ENCODE measurements at regions not wholly inside any gene's neighbourhood (a gene's known extent, or its start where the extent isn't known, plus 50 kb on each side); places are given as distances from the start of the nearest gene placed in this dataset.

DNA sequence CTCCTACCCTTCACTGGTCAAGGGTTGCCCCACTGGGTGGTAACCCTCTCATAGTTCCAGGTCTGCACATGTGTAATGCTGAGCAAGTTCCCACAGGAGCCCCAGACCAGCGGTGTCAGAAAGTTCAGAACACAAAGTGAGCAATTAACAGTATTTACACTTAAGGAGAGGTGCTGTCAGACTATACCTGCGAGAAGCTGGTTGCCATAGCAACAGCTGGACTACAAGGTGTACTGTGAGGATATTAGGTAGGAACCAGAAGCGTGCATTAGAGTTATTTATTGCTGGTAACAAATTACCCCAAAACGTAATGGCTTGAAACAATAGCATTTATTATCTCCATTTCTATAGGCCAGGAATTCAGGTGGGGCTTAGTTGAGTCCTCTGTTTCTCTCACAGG, 317.0 kb upstream of the RPS23 start:
- H2AFZ ChIP-seq = no peak overlapping the region
- H3K4me2 ChIP-seq (ENCODE audit: low read length) = no peak overlapping the region
- H3K27me3 ChIP-seq (ENCODE audit: control insufficient read depth, insufficient read depth, low read length) = no peaks in the 10 kb centered on the region
- H3K9ac ChIP-seq = no peak overlapping the region
- H3K36me3 ChIP-seq (ENCODE audit: control insufficient read depth, insufficient read depth, low read length) = no peaks in the 10 kb centered on the region
- TF ChIP-seq, protein P1, sequence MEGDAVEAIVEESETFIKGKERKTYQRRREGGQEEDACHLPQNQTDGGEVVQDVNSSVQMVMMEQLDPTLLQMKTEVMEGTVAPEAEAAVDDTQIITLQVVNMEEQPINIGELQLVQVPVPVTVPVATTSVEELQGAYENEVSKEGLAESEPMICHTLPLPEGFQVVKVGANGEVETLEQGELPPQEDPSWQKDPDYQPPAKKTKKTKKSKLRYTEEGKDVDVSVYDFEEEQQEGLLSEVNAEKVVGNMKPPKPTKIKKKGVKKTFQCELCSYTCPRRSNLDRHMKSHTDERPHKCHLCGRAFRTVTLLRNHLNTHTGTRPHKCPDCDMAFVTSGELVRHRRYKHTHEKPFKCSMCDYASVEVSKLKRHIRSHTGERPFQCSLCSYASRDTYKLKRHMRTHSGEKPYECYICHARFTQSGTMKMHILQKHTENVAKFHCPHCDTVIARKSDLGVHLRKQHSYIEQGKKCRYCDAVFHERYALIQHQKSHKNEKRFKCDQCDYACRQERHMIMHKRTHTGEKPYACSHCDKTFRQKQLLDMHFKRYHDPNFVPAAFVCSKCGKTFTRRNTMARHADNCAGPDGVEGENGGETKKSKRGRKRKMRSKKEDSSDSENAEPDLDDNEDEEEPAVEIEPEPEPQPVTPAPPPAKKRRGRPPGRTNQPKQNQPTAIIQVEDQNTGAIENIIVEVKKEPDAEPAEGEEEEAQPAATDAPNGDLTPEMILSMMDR (IDR thresholded peaks at IDR 0.05) = no peak
- no peaks in the 10 kb centered on the region for H3K9me3 ChIP-seq (ENCODE audit: control insufficient read depth, low read length)
- H3K4me3 ChIP-seq (ENCODE audit: low read depth, low read length) = no peak overlapping the region
- H3K27ac ChIP-seq = no peak overlapping the region
- no peaks in the 10 kb centered on the region for H3K4me1 ChIP-seq
- H3K79me2 ChIP-seq = no peaks in the 10 kb centered on the region

DNA sequence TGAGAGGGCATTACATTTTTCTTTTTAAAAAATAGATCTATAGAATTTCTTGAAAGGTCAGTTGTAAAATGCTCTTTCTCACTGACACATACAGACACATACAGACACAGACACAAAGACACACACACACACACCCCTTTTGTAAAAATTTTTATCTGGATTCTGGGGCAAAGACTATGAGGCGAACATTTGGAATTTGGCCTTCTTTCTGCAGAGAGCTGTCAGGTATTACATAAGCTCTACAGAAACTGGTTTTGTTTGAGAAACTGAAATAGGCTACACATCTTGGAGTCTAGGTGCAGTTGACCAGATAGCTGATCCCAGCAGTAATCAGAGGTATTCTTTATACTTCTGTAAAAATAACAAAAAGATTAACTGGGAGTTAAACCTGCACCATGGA, 315.9 kb upstream of the RPS23 start:
- Histone ChIP-seq H3K9me3 (ENCODE audit: control insufficient read depth, low read length) (no peaks in the 10 kb centered on the region), H3K27me3 (ENCODE audit: control insufficient read depth, insufficient read depth, low read length) (no peaks in the 10 kb centered on the region), H3K79me2 (no peaks in the 10 kb centered on the region), H3K36me3 (ENCODE audit: control insufficient read depth, insufficient read depth, low read length) (no peaks in the 10 kb centered on the region), H2AFZ (no peak overlapping the region), H3K4me3 (ENCODE audit: low read depth, low read length) (no peak overlapping the region), H3K9ac (no peak overlapping the region), H3K4me1 (no peaks in the 10 kb centered on the region), H3K4me2 (ENCODE audit: low read length) (no peak overlapping the region), H3K27ac (no peak overlapping the region)
- TF ChIP-seq, protein P1 (IDR thresholded peaks at IDR 0.05) = no peak

DNA sequence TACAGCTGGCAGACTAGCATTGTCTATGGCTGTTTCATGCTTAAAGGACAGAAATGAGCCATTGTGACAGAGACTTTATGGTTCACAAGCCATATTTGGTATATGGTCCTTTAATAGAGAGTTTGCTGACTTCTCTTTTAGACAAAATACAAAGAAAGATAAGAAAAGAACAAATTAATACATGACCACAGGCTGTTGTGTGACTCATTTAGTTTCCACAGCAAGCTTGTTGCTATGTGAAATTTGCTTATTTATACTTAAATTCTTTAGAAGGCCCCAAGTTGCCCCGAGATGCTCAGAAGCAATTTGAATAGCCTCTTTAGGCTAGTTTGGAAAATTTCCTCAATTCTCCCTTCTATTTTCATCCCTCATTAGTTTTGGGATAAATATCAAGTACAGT, 315.3 kb upstream of the RPS23 start:
- no peak overlapping the region for H3K4me3 ChIP-seq (ENCODE audit: low read depth, low read length)
- H3K27me3 ChIP-seq (ENCODE audit: control insufficient read depth, insufficient read depth, low read length) = no peaks in the 10 kb centered on the region
- TF ChIP-seq, protein P1 (IDR thresholded peaks at IDR 0.05) = no peak
- H3K79me2 ChIP-seq = no peaks in the 10 kb centered on the region
- H3K27ac ChIP-seq = no peak overlapping the region
- no peaks in the 10 kb centered on the region for H3K4me1 ChIP-seq
- H2AFZ ChIP-seq = no peak overlapping the region
- H3K9me3 ChIP-seq (ENCODE audit: control insufficient read depth, low read length) = no peaks in the 10 kb centered on the region
- H3K4me2 ChIP-seq (ENCODE audit: low read length) = no peak overlapping the region
- H3K36me3 ChIP-seq (ENCODE audit: control insufficient read depth, insufficient read depth, low read length) = no peaks in the 10 kb centered on the region
- H3K9ac ChIP-seq = no peak overlapping the region

DNA sequence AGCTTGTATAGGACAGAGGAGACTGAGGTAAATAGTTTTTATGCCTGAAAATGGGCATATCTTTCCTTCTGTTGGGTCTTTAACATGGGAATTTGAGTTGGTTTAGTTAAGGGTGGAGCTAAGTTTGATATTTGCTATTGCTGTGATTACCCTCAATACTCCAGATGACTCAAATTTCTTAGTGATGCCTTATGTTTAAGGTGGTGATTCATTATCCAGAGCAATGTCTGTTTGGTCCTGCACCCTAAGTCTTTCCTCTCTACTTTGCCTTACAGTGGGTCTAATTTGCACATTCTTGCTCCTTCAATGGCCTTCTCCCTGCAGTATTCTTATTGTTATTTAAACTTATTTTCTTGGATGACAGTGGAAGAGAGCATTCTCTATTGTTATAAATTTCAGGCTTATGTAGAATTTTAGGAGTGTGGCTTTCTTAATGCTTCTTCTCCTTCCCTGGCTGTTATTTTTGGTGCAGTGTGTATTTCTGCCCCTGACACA, 312.9 kb upstream of the RPS23 start:
- Histone ChIP-seq H2AFZ (no peak overlapping the region), H3K4me1 (no peaks in the 10 kb centered on the region), H3K4me3 (ENCODE audit: low read depth, low read length) (no peak overlapping the region), H3K4me2 (ENCODE audit: low read length) (no peak overlapping the region), H3K9ac (no peak overlapping the region), H3K9me3 (ENCODE audit: control insufficient read depth, low read length) (no peaks in the 10 kb centered on the region), H3K79me2 (no peaks in the 10 kb centered on the region), H3K27ac (no peak overlapping the region), H3K36me3 (ENCODE audit: control insufficient read depth, insufficient read depth, low read length) (no peaks in the 10 kb centered on the region), H3K27me3 (ENCODE audit: control insufficient read depth, insufficient read depth, low read length) (no peaks in the 10 kb centered on the region)
- TF ChIP-seq, protein P1 (IDR thresholded peaks at IDR 0.05) = no peak

DNA sequence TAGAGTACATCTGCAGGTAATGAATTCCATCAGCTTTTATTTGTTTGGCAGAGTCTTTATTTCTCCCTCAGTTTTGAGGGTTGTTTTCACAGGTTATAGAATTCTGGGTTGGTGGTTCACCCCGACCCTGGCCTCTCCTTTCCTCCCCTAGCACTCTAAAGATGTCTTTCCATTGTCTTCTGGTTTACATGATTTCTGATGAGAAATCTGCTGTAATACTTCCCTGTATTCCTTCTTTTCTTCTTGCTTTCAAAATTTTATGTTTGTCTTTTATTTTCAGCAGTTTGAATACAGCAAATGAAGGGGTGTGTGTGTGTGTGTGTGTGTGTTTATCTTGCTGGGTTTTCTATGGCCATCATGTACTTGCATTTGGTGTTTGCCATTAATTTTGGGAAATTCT, 312.0 kb upstream of the RPS23 start:
- H3K4me3 ChIP-seq (ENCODE audit: low read depth, low read length) = no peak overlapping the region
- H3K27ac ChIP-seq = no peak overlapping the region
- no peak overlapping the region for H3K4me2 ChIP-seq (ENCODE audit: low read length)
- H3K9ac ChIP-seq = no peak overlapping the region
- no peaks in the 10 kb centered on the region for H3K79me2 ChIP-seq
- TF ChIP-seq, protein P1 (IDR thresholded peaks at IDR 0.05) = no peak
- H3K4me1 ChIP-seq = no peaks in the 10 kb centered on the region
- H2AFZ ChIP-seq = no peak overlapping the region
- H3K36me3 ChIP-seq (ENCODE audit: control insufficient read depth, insufficient read depth, low read length) = no peaks in the 10 kb centered on the region
- H3K27me3 ChIP-seq (ENCODE audit: control insufficient read depth, insufficient read depth, low read length) = no peaks in the 10 kb centered on the region
- H3K9me3 ChIP-seq (ENCODE audit: control insufficient read depth, low read length) = no peaks in the 10 kb centered on the region

Data from parathyroid adenoma (tissue), 2 donors.